AG08396 (cell line): ENCODE measurements at regions not wholly inside any gene's neighbourhood (a gene's known extent, or its start where the extent isn't known, plus 50 kb on each side); places are given as distances from the start of the nearest gene placed in this dataset.
"Not testable (repeated sequence)": the region's sequence is repeated elsewhere in the genome, so short reads cannot be mapped to it uniquely, and the experiment has no call there.

Source experiments
- DNase-seq: peaks from one replicate; pipeline ENCODE4 v3.0.0; 2012; ENCODE audit warnings: low spot score, mixed read lengths

- peak; percentile 7 for DNase-seq
These were observed 418.3 kb downstream of the OTOL1 start for GRCh38 chr3:161914703-161915417.

GRCh38 chr3:161915418-161915750, 418.8 kb downstream of the OTOL1 start:
- no peak for DNase-seq

GRCh38 chr3:161920196-161920595, 423.6 kb downstream of the OTOL1 start:
- no peak for DNase-seq

- DNase-seq, result no peak
These were observed 429.2 kb downstream of the OTOL1 start for GRCh38 chr3:161925749-161926360.

- DNase-seq, result no peak
These were observed 430.5 kb downstream of the OTOL1 start for GRCh38 chr3:161927131-161927530.

- DNase-seq, result no peak
These were observed 443.5 kb downstream of the OTOL1 start for GRCh38 chr3:161939918-161940620.

GRCh38 chr3:161940621-161940965, 444.0 kb downstream of the OTOL1 start:
- DNase-seq, result no peak

- DNase-seq, result no peak
These were observed 445.3 kb downstream of the OTOL1 start for GRCh38 chr3:161941891-161942290.

- DNase-seq, result not testable (repeated sequence)
These were observed 447.3 kb downstream of the OTOL1 start for GRCh38 chr3:161943801-161944345.

- DNase-seq, result no peak
These were observed 449.9 kb downstream of the OTOL1 start for GRCh38 chr3:161946443-161946960.

- DNase-seq, result no peak
These were observed 453.8 kb downstream of the OTOL1 start for GRCh38 chr3:161950318-161950868.

GRCh38 chr3:161957467-161957866, 460.9 kb downstream of the OTOL1 start:
- no peak for DNase-seq

GRCh38 chr3:161964857-161965256, 468.2 kb downstream of the OTOL1 start:
- DNase-seq, result no peak

- DNase-seq, result peak; percentile 3
These were observed 473.3 kb downstream of the OTOL1 start for GRCh38 chr3:161969867-161970266.

GRCh38 chr3:161975201-161975600, 478.6 kb downstream of the OTOL1 start:
- no peak for DNase-seq

GRCh38 chr3:161977063-161977462, 480.5 kb downstream of the OTOL1 start:
- DNase-seq, result no peak

GRCh38 chr3:161977850-161978249, 481.2 kb downstream of the OTOL1 start:
- DNase-seq, result no peak

- DNase-seq, result no peak
These were observed 491.3 kb downstream of the OTOL1 start for GRCh38 chr3:161987933-161988332.

GRCh38 chr3:161989012-161989411, 492.4 kb downstream of the OTOL1 start:
- no peak for DNase-seq

- DNase-seq, result no peak
These were observed 493.4 kb downstream of the OTOL1 start for GRCh38 chr3:161990036-161990435.

GRCh38 chr3:161991901-161992540, 495.4 kb downstream of the OTOL1 start:
- DNase-seq, result no peak

- no peak for DNase-seq
These were observed 503.2 kb downstream of the OTOL1 start for GRCh38 chr3:161999846-162000245.
